Endothelial cell of hepatic sinusoid (primary cell): ENCODE measurements at regions not wholly inside any gene's neighbourhood (a gene's known extent, or its start where the extent isn't known, plus 50 kb on each side); places are given as distances from the start of the nearest gene placed in this dataset.

ENCODE experiments used
- in situ Hi-C: cut with HindIII; loops from 2 replicates; pipeline ENCODE4 v1.10.0; 2017; ENCODE audit warnings: low sequenced_read_pairs

GRCh38 chr1:90161625-90162024 is 166.7 kb downstream of the ZNF326 start:
- in situ Hi-C loops, result no loop called here

GRCh38 chr1:90155721-90156487 is 161.0 kb downstream of the ZNF326 start:
- in situ Hi-C loops, result no loop called here

- in situ Hi-C loops, result no loop called here
These were observed 159.8 kb downstream of the ZNF326 start for GRCh38 chr1:90154711-90155110.

- in situ Hi-C loops, result no loop called here
These were observed 154.2 kb downstream of the ZNF326 start for GRCh38 chr1:90149101-90149500.

GRCh38 chr1:90147093-90147492 is 152.2 kb downstream of the ZNF326 start:
- in situ Hi-C loops, result no loop called here

- in situ Hi-C loops, result no loop called here
These were observed 149.9 kb downstream of the ZNF326 start for GRCh38 chr1:90144820-90145219.

- in situ Hi-C loops, result no loop called here
These were observed 148.7 kb downstream of the ZNF326 start for GRCh38 chr1:90143591-90143990.

GRCh38 chr1:90142697-90143096 is 147.8 kb downstream of the ZNF326 start:
- in situ Hi-C loops, result no loop called here

- in situ Hi-C loops, result no loop called here
These were observed 144.9 kb downstream of the ZNF326 start for GRCh38 chr1:90139837-90140236.

GRCh38 chr1:90135286-90135685 is 140.4 kb downstream of the ZNF326 start:
- in situ Hi-C loops, result no loop called here

GRCh38 chr1:90134175-90134955 is 139.5 kb downstream of the ZNF326 start:
- in situ Hi-C loops, result no loop called here

- in situ Hi-C loops, result no loop called here
These were observed 138.2 kb downstream of the ZNF326 start for GRCh38 chr1:90133133-90133532.

GRCh38 chr1:90132306-90132705 is 137.4 kb downstream of the ZNF326 start:
- in situ Hi-C loops, result no loop called here

- in situ Hi-C loops, result no loop called here
These were observed 132.5 kb downstream of the ZNF326 start for GRCh38 chr1:90127288-90127953.

- in situ Hi-C loops, result no loop called here
These were observed 131.9 kb downstream of the ZNF326 start for GRCh38 chr1:90126834-90127233.

- in situ Hi-C loops, result no loop called here
These were observed 127.9 kb downstream of the ZNF326 start for GRCh38 chr1:90122654-90123340.

GRCh38 chr1:90114521-90115141 is 119.7 kb downstream of the ZNF326 start:
- in situ Hi-C loops, result no loop called here

- in situ Hi-C loops, result no loop called here
These were observed 113.1 kb downstream of the ZNF326 start for GRCh38 chr1:90107990-90108389.

GRCh38 chr1:90106311-90106710 is 111.4 kb downstream of the ZNF326 start:
- in situ Hi-C loops, result no loop called here

- in situ Hi-C loops, result no loop called here
These were observed 110.1 kb downstream of the ZNF326 start for GRCh38 chr1:90104941-90105538.
